K562 (cell line): ENCODE measurements at regions not wholly inside any gene's neighbourhood (a gene's known extent, or its start where the extent isn't known, plus 50 kb on each side); places are given as distances from the start of the nearest gene placed in this dataset.

Experiments
- FIP1L1 ChIP-seq: fragments of 200-400 bp; formaldehyde crosslinking; IDR thresholded peaks from 2 replicates; pipeline ENCODE4 v1.6.1; 2018; ENCODE audit warnings: mild to moderate bottlenecking, low read depth, low read length; ENCODE audit not compliant: poor library complexity, severe bottlenecking
- POLR3A ChIP-seq: IDR thresholded peaks from 2 replicates; pipeline ENCODE4 v1.6.1; 2011; ENCODE audit warnings: borderline replicate concordance, mild to moderate bottlenecking, moderate library complexity; ENCODE audit not compliant: insufficient read length, insufficient read depth; ENCODE audit errors: extremely low read depth
- SAFB2 ChIP-seq: fragments of 200-400 bp; formaldehyde crosslinking; IDR thresholded peaks from 2 replicates; pipeline ENCODE4 v1.6.1; 2018; ENCODE audit warnings: borderline replicate concordance, low read length, low read depth, moderate library complexity; ENCODE audit not compliant: severe bottlenecking
- ZBTB9 ChIP-seq: fragments of 450-650 bp; formaldehyde crosslinking; IDR thresholded peaks from 2 replicates; pipeline ENCODE4 v1.4.0; 2020; ENCODE audit warnings: mild to moderate bottlenecking, moderate library complexity
- ZNF24 ChIP-seq: fragments of 450-650 bp; IDR thresholded peaks from 2 replicates; pipeline ENCODE4 v1.6.1; 2016
- ZNF695 ChIP-seq: fragments of 450-650 bp; formaldehyde crosslinking; IDR thresholded peaks from 2 replicates; pipeline ENCODE4 v1.4.0; 2020; ENCODE audit warnings: mild to moderate bottlenecking, moderate library complexity
- TF ChIP-seq, protein P1 (sequence below): fragments of 200-600 bp; sonication (generic); IDR thresholded peaks from one replicate; pipeline ENCODE4 v1.6.1; 2012; ENCODE audit warnings: mild to moderate bottlenecking, low read depth, low read length, inconsistent platforms
- TF ChIP-seq, protein P2 (sequence below): fragments of 450-650 bp; IDR thresholded peaks from 2 replicates; pipeline ENCODE4 v1.6.1; 2017; ENCODE audit warnings: antibody characterized with exemption, mild to moderate bottlenecking
- TF ChIP-seq, protein P3 (sequence below): fragments of 450-650 bp; formaldehyde crosslinking; IDR thresholded peaks from 2 replicates; pipeline ENCODE4 v1.4.0; 2022; ENCODE audit warnings: missing genetic modification characterization

GRCh38 chr14:65237941-65238340 lies 135.6 kb upstream of the MAX start (continued):
- TF ChIP-seq, protein P1, sequence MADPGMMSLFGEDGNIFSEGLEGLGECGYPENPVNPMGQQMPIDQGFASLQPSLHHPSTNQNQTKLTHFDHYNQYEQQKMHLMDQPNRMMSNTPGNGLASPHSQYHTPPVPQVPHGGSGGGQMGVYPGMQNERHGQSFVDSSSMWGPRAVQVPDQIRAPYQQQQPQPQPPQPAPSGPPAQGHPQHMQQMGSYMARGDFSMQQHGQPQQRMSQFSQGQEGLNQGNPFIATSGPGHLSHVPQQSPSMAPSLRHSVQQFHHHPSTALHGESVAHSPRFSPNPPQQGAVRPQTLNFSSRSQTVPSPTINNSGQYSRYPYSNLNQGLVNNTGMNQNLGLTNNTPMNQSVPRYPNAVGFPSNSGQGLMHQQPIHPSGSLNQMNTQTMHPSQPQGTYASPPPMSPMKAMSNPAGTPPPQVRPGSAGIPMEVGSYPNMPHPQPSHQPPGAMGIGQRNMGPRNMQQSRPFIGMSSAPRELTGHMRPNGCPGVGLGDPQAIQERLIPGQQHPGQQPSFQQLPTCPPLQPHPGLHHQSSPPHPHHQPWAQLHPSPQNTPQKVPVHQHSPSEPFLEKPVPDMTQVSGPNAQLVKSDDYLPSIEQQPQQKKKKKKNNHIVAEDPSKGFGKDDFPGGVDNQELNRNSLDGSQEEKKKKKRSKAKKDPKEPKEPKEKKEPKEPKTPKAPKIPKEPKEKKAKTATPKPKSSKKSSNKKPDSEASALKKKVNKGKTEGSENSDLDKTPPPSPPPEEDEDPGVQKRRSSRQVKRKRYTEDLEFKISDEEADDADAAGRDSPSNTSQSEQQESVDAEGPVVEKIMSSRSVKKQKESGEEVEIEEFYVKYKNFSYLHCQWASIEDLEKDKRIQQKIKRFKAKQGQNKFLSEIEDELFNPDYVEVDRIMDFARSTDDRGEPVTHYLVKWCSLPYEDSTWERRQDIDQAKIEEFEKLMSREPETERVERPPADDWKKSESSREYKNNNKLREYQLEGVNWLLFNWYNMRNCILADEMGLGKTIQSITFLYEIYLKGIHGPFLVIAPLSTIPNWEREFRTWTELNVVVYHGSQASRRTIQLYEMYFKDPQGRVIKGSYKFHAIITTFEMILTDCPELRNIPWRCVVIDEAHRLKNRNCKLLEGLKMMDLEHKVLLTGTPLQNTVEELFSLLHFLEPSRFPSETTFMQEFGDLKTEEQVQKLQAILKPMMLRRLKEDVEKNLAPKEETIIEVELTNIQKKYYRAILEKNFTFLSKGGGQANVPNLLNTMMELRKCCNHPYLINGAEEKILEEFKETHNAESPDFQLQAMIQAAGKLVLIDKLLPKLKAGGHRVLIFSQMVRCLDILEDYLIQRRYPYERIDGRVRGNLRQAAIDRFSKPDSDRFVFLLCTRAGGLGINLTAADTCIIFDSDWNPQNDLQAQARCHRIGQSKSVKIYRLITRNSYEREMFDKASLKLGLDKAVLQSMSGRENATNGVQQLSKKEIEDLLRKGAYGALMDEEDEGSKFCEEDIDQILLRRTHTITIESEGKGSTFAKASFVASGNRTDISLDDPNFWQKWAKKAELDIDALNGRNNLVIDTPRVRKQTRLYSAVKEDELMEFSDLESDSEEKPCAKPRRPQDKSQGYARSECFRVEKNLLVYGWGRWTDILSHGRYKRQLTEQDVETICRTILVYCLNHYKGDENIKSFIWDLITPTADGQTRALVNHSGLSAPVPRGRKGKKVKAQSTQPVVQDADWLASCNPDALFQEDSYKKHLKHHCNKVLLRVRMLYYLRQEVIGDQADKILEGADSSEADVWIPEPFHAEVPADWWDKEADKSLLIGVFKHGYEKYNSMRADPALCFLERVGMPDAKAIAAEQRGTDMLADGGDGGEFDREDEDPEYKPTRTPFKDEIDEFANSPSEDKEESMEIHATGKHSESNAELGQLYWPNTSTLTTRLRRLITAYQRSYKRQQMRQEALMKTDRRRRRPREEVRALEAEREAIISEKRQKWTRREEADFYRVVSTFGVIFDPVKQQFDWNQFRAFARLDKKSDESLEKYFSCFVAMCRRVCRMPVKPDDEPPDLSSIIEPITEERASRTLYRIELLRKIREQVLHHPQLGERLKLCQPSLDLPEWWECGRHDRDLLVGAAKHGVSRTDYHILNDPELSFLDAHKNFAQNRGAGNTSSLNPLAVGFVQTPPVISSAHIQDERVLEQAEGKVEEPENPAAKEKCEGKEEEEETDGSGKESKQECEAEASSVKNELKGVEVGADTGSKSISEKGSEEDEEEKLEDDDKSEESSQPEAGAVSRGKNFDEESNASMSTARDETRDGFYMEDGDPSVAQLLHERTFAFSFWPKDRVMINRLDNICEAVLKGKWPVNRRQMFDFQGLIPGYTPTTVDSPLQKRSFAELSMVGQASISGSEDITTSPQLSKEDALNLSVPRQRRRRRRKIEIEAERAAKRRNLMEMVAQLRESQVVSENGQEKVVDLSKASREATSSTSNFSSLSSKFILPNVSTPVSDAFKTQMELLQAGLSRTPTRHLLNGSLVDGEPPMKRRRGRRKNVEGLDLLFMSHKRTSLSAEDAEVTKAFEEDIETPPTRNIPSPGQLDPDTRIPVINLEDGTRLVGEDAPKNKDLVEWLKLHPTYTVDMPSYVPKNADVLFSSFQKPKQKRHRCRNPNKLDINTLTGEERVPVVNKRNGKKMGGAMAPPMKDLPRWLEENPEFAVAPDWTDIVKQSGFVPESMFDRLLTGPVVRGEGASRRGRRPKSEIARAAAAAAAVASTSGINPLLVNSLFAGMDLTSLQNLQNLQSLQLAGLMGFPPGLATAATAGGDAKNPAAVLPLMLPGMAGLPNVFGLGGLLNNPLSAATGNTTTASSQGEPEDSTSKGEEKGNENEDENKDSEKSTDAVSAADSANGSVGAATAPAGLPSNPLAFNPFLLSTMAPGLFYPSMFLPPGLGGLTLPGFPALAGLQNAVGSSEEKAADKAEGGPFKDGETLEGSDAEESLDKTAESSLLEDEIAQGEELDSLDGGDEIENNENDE, result no peak
- no peak for TF ChIP-seq ZNF24
- TF ChIP-seq FIP1L1, result no peak
- TF ChIP-seq, protein P2, sequence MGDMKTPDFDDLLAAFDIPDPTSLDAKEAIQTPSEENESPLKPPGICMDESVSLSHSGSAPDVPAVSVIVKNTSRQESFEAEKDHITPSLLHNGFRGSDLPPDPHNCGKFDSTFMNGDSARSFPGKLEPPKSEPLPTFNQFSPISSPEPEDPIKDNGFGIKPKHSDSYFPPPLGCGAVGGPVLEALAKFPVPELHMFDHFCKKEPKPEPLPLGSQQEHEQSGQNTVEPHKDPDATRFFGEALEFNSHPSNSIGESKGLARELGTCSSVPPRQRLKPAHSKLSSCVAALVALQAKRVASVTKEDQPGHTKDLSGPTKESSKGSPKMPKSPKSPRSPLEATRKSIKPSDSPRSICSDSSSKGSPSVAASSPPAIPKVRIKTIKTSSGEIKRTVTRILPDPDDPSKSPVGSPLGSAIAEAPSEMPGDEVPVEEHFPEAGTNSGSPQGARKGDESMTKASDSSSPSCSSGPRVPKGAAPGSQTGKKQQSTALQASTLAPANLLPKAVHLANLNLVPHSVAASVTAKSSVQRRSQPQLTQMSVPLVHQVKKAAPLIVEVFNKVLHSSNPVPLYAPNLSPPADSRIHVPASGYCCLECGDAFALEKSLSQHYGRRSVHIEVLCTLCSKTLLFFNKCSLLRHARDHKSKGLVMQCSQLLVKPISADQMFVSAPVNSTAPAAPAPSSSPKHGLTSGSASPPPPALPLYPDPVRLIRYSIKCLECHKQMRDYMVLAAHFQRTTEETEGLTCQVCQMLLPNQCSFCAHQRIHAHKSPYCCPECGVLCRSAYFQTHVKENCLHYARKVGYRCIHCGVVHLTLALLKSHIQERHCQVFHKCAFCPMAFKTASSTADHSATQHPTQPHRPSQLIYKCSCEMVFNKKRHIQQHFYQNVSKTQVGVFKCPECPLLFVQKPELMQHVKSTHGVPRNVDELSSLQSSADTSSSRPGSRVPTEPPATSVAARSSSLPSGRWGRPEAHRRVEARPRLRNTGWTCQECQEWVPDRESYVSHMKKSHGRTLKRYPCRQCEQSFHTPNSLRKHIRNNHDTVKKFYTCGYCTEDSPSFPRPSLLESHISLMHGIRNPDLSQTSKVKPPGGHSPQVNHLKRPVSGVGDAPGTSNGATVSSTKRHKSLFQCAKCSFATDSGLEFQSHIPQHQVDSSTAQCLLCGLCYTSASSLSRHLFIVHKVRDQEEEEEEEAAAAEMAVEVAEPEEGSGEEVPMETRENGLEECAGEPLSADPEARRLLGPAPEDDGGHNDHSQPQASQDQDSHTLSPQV, result no peak
- no peak for TF ChIP-seq ZBTB9
- no peak for TF ChIP-seq ZNF695 (CRISPR knock-in tag)
- TF ChIP-seq, protein P3, sequence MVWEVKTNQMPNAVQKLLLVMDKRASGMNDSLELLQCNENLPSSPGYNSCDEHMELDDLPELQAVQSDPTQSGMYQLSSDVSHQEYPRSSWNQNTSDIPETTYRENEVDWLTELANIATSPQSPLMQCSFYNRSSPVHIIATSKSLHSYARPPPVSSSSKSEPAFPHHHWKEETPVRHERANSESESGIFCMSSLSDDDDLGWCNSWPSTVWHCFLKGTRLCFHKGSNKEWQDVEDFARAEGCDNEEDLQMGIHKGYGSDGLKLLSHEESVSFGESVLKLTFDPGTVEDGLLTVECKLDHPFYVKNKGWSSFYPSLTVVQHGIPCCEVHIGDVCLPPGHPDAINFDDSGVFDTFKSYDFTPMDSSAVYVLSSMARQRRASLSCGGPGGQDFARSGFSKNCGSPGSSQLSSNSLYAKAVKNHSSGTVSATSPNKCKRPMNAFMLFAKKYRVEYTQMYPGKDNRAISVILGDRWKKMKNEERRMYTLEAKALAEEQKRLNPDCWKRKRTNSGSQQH (CRISPR knock-in tag), result no peak
- TF ChIP-seq SAFB2, result no peak
- no peak for TF ChIP-seq POLR3A
